AG08395 (cell line): ENCODE measurements at regions not wholly inside any gene's neighbourhood (a gene's known extent, or its start where the extent isn't known, plus 50 kb on each side); places are given as distances from the start of the nearest gene placed in this dataset.
"Not testable (repeated sequence)": the region's sequence is repeated elsewhere in the genome, so short reads cannot be mapped to it uniquely, and the experiment has no call there.

Experiments
- DNase-seq: peaks from one replicate; pipeline ENCODE4 v3.0.0; 2012; ENCODE audit warnings: mixed read lengths, low spot score

DNA sequence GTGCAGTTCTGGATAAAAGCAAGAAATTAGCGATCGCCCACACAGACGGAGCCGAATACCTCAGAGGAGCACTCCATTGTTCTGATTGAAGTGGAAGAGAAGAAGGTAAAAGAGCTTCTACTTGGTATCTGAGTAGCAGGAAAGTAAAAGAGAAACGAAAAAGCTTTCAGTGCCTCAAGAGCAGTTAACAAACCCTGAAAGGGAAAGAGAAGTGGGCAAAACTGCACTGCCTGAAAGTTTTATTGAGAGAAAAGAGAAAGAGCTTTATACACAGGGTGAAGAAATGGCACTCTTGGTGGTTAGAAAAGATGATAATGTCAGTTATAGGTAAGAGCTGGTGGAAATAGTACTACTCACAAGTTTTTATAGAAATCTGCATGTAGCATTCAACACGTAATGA, 192.8 kb downstream of the CDCA7 start:
- no peak for DNase-seq

DNA sequence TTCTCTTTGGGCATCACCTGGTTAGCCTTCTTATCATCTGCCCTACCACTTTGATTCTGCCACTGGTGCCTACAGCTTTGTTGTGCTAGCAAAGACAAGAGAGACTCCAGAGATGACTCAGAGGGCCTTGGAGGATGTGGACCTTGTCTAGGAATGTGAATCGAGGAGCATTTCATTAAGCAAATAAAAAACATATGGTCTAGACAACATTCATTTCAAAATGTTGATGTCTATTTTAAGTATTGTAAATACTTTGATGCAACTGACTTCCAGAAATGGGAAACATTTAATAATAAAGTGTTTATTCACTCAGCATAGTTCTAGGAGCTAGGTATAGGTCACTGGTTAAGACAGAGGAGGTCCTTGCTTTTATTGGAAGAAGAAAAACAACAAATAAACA, 195.5 kb downstream of the CDCA7 start:
- DNase-seq = peak; percentile 79

DNA sequence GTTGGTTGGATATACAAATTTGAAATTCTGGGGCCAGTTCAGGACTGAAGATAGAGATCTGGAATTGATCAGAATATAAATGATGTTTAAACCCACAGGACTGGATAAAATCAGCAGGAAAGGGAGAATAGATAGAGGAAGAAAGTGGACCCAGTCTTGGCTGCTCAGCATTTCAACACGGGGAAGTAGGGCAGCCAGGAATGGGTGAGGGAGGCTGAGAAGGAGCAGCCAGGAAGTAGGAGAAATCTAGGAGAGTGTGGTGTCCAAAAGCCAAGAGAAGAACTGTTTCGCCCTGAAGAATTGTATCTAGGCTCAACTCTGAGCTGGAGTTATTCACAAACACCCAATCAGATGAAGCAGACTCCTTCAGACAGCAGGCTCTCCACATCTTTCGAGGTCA, 197.9 kb downstream of the CDCA7 start:
- no peak for DNase-seq

DNA sequence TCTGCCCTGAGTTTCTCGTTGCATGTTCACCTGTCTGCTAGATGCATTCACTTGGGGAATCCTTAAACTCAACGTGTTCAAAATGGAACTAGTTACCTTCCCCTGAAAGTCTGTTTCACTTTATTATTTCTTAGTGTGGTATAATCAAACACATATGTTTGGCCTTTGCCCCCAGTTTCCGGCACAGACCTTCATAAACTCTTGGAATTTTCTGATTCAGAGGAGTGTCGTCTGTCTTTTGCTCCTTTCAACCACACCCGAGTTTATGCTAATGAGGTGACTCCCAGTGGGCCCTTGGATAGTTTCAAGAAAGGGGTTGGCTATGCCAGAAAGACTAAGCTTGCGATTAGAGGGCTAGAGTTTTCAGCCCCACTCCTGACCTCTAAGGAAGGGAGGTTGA, 198.9 kb downstream of the CDCA7 start:
- DNase-seq = peak; percentile 42

DNA sequence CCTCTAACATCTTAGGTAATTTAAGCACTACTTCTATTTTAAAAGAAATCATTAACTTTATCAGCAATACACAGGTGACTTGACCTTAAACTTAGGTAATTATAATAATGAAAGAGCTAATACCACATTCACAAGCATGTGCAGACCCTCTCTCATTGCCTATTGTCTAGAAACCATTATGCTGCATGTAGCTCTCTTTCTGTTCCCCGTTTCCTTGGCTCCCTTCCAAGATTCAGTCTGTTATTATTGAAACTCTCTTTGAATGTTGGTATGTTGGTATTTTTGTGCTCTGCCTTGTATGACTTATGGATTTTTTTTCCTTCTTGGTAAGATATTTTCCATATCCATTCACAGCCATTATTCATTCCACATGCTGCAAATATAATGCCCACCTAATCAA, 201.2 kb downstream of the CDCA7 start:
- DNase-seq = no peak

DNA sequence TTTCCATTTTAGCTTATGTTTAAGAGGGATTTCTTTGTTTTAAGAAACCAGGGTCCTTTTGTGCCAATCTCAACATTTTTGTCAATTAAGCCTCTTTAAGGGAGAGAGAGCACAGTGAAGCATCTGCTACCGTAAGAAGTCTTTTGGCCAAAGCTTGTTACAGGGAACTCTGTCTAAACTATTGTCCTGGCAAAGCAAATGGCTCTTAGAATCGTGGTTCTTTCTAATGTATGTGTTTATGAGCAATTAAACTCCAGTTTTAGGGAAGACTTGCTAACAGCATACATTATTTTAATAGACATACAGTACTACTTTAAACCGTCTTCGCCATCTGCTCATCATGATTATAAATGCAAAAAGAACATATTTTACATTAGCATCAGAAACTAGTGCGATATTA, 202.1 kb downstream of the CDCA7 start:
- DNase-seq = no peak

DNA sequence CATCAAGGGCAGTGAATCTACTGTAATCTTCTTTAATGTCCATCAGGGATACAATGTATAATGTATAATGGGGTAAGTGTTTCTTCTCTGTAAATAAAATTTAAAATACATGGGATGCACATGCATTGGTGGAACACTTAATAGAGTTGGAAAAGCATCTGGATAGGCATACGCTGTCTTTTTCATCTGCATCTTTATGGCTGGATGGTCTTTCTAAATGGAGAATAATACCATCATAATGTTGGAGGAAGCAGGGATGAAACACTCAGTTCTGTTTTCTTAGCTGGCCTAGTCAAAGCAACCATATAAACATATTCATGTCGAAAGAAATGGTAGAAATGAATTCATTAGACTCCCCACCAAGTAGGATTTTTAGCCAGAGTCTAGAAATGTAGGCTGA, 202.8 kb downstream of the CDCA7 start:
- DNase-seq = no peak

DNA sequence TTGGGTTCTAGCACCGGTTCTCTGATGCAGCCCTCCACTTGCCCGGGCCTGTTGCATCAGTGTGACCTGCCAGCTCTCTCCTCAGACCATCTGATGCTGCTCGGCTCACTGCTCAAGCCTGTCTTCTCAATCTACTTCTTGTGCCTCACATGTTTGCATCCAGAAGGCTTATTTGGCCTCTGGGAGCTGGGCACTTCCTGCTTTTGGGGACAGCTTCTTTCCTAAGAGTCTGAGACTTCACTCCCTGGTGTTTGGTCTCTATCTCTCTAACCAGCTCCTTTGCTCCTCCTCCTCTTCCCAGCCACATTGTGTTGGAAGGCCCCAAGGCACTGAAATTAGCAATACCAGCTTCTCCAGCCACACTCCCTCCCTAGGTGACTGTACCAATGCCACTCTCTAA, 212.8 kb downstream of the CDCA7 start:
- DNase-seq = no peak

DNA sequence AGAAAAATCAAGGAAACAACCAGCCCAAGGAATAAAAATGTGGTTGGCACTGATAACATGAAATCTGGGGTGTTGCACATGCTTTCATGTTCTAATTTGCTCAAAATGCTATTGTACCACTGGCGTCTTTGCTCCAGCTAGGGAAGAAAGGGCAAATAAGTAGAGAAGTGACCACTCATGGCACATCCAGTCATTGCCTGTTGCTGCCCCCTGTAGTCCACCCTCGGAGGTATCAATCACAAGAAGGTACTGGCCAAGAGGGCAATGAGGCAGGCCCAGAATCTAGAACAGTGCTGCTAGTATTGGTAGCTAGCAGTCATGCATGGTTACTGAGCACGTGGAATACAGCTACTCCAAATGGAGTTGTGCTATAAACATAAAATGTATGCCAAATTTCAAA, 213.4 kb downstream of the CDCA7 start:
- DNase-seq = no peak

DNA sequence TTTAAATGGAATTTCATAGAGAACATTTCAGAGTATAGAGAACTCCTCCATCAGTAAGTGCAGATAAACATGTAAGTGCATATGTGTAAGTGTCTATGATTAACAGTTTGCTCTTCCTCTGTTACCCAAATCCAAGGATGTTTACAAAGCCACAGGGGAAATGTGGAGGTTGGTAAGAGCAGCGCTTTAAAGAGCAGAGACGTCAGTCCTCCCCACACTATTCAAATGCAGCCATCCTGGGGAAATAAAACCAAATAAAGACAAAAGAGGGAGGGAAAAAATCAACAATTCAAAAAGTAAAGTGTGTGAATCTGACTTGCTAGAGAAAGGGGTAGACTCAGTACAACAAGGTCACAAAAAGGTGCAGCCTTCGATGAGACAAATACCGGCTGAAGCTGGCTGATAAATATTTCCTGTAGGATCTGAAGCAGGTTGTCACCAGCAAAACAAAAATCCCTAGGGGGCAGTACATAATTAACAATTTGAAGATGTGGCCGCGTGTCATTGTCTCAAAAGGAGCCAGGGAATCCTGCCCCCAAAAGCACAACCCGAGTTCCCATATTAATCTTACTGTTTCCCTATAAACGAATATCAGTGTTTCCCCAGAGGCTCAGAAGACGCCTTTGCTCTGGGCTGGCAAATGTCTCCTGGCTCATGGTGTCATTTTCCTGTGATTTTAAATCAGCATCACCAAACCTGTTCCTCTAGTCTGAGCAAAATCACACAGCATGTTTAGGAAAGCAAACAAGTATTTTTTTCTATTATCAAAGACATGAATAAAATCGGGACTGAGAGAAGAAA, 216.5 kb downstream of the CDCA7 start:
- DNase-seq = peak; percentile 49

DNA sequence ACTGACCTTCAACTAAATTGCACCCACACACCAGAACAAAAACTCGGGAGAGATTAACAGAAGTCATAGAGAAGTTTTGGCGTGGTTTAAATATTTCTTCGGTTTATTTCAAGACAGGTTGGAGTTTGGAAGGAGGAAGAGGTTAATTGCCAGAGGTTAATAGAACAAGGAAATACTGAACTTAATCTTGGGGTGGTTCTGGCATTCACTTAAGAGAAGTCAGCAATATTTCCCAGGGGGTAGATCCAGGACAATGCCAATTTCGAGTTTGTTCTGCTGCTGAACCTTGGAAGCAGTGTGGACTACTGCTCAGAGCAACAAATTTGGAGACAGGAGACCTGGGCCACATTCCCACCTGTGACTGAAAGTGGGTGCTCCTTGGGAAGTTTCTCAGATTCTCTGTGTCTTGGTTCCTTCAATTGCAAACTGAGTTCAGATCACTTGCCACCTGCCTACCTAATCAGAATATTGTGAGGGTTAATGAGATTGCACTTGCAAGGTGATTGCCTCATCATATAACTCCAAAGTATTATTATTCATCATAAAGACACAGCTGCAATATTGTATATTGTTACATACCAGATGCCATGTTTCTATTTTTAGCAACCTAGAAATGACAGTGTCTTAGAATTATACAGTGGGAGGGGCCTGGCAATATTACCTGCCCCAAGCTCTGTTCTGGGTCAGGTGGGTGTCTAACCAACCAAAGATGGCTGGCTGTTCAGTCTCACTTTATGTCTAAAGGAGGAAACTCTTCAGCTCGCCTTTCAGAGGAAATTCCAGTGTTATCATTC, 217.4 kb downstream of the CDCA7 start:
- no peak for DNase-seq

DNA sequence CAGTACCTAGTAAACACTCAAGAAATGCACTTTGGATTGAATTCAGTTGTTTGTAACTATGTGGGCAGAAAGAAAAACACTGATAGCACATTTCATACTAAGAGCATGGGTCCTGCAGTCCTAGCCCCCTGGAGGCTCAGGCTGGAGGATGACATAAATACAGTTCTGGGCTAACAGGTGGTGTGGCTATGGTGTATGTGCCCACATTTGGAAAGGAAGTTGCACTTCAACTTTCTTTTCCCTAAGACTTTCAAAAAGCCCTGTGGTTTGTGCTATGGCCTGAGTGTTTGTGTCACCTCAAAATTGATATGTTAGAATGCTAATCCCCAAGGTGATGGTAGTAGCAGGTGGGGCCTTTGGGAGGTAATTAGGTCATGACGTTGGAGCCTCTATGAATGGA, 218.2 kb downstream of the CDCA7 start:
- no peak for DNase-seq

DNA sequence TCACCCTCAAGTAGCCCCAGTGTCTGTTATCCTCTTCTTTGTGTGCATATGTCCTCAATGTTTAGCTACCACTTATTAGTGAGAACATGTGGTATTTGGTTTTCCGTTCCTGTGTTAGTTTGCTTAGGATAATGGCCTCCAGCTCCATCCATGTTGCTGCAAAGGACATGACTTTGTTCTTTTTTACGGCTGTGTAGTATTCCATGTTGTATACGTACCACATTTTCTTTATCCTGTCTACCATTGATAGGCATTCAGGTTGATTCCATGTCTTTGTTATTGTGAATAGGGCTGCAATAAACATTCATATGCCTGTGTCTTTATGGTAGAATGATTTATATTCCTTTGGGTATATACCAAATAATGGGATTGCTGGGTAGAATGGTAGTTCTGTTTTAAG, 219.1 kb downstream of the CDCA7 start:
- DNase-seq = not testable (repeated sequence)

DNA sequence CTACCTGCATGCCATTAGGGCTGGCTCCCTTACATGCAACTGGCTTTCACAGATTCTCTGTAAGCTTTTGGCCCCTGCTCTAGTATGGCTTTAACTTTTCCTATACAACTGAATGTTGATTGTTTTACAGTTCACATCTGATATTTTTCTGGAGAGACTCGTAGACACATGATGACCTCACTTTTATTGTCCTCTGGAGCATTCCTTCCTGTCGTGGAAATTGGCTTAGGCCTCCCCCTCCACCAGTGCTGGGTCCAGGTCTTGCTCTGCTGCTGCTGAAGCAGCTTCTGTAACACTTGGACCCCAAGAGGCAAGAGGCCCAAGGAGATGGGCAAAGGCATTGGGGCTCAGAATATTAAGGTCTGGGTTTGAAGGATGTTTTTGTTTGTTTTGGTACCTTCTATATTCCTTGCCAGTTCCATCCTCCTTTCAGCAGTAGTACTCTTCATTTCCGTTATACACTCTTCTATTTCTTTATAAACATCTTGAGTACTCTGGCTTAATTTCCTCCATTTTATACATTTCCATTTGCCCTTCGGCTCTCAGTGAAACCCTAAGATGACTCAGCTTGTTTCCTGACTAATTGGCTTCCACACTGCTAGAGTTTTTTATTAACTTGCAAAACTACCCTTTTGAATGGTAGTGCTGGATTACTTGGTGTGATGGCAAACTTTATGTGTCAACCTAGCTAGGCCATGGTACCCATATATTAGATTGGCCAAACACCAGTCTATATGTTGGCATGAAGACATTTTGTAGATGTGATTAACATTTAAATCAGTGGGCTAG, 219.8 kb downstream of the CDCA7 start:
- DNase-seq = peak; percentile 28

DNA sequence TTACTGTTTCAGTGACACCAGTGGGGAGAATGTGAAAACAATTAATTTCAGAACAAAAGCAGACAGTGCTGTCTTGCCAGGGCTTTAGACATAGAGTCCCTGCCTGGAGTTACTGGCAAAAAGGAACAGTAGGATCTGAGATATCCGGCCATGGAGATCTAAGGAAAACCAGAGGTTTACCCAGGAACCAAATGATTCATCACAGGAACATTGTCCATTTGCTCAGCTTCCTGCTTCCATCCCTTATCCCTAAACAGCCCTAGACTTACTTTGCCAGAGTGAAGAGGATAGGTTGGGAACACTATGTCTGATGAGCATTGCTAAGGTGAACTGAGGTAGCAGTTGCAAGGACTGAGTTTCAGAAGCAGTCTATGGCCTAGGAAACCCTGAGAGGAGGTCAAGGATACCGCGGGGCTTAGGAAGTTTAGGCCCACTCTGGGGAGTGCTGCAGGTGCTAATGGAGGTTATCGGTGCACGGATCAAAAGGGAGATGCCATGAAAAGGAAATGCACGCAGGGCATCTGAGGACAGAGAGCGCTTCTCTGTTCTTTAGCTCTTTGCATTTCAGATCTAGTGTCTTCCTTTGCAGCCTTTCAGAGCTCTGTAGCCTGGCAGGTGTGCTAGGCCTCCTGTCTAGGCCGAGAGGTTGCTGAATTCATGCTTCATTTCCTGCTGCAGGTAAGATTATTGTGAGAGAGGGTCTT, 223.9 kb downstream of the CDCA7 start:
- no peak for DNase-seq

DNA sequence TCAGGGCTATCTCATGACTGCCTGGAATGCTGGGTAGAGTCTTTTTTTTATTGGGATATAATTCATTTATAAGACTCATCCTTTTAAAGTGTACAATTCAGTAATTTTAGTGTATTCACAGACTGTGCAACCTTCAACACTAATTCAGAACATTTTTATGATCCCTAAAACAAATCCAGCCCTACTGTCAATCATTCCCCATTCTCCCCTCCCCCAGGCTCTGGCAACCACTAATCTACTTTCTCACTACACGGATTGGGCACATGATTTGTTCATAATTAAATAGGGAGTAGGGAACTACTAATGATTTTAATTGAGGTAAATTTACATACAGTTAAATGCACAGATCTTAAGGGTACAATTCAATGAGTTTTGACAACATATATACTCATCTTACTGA, 225.7 kb downstream of the CDCA7 start:
- DNase-seq = no peak

DNA sequence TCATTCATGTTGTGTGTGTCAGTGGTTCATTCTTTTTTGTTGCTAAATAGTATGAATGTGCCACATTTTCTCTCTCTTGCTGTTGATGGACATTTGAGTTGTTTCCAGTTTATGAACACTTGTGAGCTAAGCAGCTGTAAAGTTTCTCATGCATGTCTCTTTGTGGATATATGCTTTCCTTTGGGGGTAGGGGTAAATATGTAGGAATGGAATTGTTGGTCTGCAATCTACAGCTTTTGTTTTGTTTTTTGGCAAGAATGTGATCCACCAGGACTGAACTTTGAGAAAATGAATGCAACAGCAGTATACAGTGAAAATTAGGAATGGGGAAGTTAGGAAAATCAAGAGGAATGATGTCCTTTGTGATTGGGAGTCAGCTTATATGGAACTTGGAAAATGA, 226.3 kb downstream of the CDCA7 start:
- no peak for DNase-seq

DNA sequence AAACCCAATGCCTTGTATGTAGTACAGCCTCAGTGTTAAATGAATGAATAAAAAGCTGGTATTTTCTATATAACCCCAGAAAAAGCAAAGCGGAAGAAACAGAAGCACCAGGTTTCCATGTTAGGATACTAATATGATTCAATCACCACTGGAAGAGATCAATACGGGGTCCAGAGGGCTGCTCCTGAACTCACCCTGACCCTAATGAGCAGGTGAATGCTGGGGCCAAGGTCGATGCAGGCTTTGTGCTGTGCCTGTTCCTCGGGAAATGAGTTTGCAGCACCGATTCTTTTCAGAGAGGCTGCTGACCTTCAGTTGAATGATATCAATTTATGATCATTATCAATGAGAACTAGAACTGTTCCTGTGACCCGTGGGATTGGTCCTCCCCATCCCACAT, 228.5 kb downstream of the CDCA7 start:
- no peak for DNase-seq

DNA sequence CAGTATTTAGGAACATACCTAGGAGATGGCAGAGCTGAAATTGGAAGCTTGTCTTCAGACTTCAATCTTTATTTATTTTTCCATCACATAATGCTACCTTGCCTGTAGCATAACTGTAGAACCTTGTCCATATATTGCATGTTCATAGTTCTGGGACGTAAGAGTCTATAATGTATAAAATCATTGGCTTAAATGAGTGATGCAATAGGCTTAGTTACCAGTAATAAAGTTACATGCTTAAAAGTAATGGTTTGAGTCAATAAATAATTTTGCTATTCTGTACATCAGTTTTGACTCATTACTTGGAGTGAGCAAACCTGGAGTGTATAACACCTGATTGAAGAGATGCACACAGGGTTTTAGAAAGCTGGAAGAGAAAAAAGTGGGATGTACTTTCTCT, 229.3 kb downstream of the CDCA7 start:
- DNase-seq = no peak

DNA sequence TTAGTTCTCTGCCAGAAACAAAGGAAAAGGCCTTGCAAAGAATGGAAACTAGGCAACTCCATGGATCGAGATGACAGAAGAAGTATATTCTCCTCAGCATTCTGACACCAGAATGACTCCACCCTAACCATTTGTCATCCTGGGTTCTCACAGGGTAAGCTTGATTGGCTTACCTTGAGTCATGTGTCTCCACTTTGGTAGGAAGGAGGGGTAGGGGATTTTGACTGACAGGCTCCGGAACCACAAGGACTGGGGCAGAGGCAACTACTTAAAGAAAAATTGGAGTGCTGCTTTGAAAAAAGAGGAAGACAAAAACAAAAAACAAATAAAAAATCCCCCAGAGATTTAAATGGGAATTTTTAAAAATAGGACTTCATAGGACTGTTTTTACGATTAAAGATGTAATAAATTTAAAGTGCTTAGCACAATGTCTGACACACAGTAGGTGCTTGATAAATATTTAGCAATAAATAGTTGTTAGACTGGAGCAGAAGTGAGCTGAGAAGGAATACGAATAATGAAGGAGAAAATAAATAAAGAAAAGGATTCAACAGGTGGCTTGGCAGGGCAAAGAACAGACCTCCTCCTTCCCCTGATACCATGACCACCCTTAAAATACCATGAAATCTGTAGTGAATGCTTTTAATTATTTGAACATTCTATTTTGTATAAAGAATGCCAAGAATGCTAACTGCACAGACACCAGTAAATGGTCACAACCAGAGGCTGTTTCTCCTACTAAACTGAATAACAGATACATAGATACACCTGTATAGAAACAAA, 230.2 kb downstream of the CDCA7 start:
- no peak for DNase-seq

DNA sequence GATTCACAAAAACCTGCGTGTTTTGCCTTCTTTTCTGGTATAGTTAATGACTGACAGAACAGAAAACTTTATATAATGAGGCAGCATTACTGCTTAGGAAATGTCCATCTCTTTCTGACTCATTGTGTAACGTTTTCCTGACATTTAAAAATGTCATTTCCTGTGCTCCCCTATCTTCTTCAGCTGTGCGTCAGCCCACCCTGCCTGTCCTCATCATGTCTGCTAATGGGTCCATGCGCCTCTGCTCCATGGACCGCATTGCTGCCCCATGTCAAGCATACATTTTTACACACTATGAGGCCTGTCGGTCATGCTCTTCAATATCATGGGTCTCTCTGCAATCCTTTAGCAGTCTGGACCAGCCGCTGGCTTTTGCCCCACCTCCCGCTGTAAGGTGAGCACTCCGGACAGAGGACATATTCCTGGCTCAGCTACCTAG, 234.3 kb downstream of the CDCA7 start:
- DNase-seq = no peak
